Gastrocnemius medialis (tissue), 4 donors: ENCODE measurements at regions not wholly inside any gene's neighbourhood (a gene's known extent, or its start where the extent isn't known, plus 50 kb on each side); places are given as distances from the start of the nearest gene placed in this dataset.

Experiments
- POLR2A ChIP-seq, 2 donors: fragments of 450-650 bp; IDR thresholded peaks; one replicate each; pipeline ENCODE4 v1.6.1; 2017; ENCODE audit warnings: antibody characterized with exemption in 2 of 2, mild to moderate bottlenecking in 2 of 2, moderate library complexity in 2 of 2
- TF ChIP-seq, protein P1 (sequence below), 5 experiments: fragments of 450-650 bp in 3 of 5; fragments of 200-600 bp in 2 of 5; sonication (generic) in 2 of 5; IDR thresholded peaks in 4 of 5; conservative IDR thresholded peaks in 1 of 5; 1 replicate in 4 of 5; 2 replicates in 1 of 5; pipeline ENCODE4 v1.5.1; 2016 to 2019; ENCODE audit warnings: antibody characterized with exemption in 5 of 5, mild to moderate bottlenecking in 3 of 5, moderate library complexity in 3 of 5

- TF ChIP-seq, protein P1, sequence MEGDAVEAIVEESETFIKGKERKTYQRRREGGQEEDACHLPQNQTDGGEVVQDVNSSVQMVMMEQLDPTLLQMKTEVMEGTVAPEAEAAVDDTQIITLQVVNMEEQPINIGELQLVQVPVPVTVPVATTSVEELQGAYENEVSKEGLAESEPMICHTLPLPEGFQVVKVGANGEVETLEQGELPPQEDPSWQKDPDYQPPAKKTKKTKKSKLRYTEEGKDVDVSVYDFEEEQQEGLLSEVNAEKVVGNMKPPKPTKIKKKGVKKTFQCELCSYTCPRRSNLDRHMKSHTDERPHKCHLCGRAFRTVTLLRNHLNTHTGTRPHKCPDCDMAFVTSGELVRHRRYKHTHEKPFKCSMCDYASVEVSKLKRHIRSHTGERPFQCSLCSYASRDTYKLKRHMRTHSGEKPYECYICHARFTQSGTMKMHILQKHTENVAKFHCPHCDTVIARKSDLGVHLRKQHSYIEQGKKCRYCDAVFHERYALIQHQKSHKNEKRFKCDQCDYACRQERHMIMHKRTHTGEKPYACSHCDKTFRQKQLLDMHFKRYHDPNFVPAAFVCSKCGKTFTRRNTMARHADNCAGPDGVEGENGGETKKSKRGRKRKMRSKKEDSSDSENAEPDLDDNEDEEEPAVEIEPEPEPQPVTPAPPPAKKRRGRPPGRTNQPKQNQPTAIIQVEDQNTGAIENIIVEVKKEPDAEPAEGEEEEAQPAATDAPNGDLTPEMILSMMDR (IDR thresholded peaks at IDR 0.05 in 4 of 5, conservative IDR thresholded peaks at IDR 0.05 in 1 of 5) = no peak
- TF ChIP-seq POLR2A (IDR thresholded peaks at IDR 0.05) = no peak
Observed at GRCh38 chr2:191618046-191618780, 59.7 kb upstream of the NABP1 start.
